ENCODE measurements at regions not wholly inside any gene's neighbourhood (a gene's known extent, or its start where the extent isn't known, plus 50 kb on each side); places are given as distances from the start of the nearest gene placed in this dataset.
"Not testable (repeated sequence)": the region's sequence is repeated elsewhere in the genome, so short reads cannot be mapped to it uniquely, and the experiment has no call there.

GRCh38 chr4:167811958-167812357, 280.4 kb upstream of the ANXA10 start:
- DNase-seq (ENCODE audit: low read depth) = no peak

GRCh38 chr4:167826281-167826680, 266.1 kb upstream of the ANXA10 start:
- DNase-seq (ENCODE audit: low read depth) = peak; percentile 9

GRCh38 chr4:167831855-167832254, 260.5 kb upstream of the ANXA10 start:
- DNase-seq (ENCODE audit: low read depth) = no peak

- peak; percentile 5 for DNase-seq (ENCODE audit: low read depth)
Measured at GRCh38 chr4:167838686-167839085, 253.7 kb upstream of the ANXA10 start.

- DNase-seq (ENCODE audit: low read depth) = no peak
Measured at GRCh38 chr4:167842487-167842886, 249.8 kb upstream of the ANXA10 start.

GRCh38 chr4:167854881-167855280, 237.5 kb upstream of the ANXA10 start:
- no peak for DNase-seq (ENCODE audit: low read depth)

- DNase-seq (ENCODE audit: low read depth) = not testable (repeated sequence)
Measured at GRCh38 chr4:167858127-167858526, 234.2 kb upstream of the ANXA10 start.

GRCh38 chr4:167867191-167867590, 225.1 kb upstream of the ANXA10 start:
- no peak for DNase-seq (ENCODE audit: low read depth)

- no peak for DNase-seq (ENCODE audit: low read depth)
Measured at GRCh38 chr4:167868163-167868562, 224.2 kb upstream of the ANXA10 start.

GRCh38 chr4:167873496-167873895, 218.8 kb upstream of the ANXA10 start:
- DNase-seq (ENCODE audit: low read depth) = no peak

GRCh38 chr4:167876091-167876490, 216.2 kb upstream of the ANXA10 start:
- DNase-seq (ENCODE audit: low read depth) = not testable (repeated sequence)

- not testable (repeated sequence) for DNase-seq (ENCODE audit: low read depth)
Measured at GRCh38 chr4:167877826-167878225, 214.5 kb upstream of the ANXA10 start.

GRCh38 chr4:167883266-167883665, 209.1 kb upstream of the ANXA10 start:
- no peak for DNase-seq (ENCODE audit: low read depth)

GRCh38 chr4:167885071-167885470, 207.3 kb upstream of the ANXA10 start:
- peak; percentile 53 for DNase-seq (ENCODE audit: low read depth)

- DNase-seq (ENCODE audit: low read depth) = no peak
Measured at GRCh38 chr4:167885872-167886271, 206.5 kb upstream of the ANXA10 start.

GRCh38 chr4:167887726-167888125, 204.6 kb upstream of the ANXA10 start:
- DNase-seq (ENCODE audit: low read depth) = no peak

- no peak for DNase-seq (ENCODE audit: low read depth)
Measured at GRCh38 chr4:167890226-167890625, 202.1 kb upstream of the ANXA10 start.

GRCh38 chr4:167893531-167893930, 198.8 kb upstream of the ANXA10 start:
- DNase-seq (ENCODE audit: low read depth) = no peak

- DNase-seq (ENCODE audit: low read depth) = not testable (repeated sequence)
Measured at GRCh38 chr4:167896260-167896659, 196.1 kb upstream of the ANXA10 start.

- peak; percentile 44 for DNase-seq (ENCODE audit: low read depth)
Measured at GRCh38 chr4:167897116-167897515, 195.2 kb upstream of the ANXA10 start.

- no peak for DNase-seq (ENCODE audit: low read depth)
Measured at GRCh38 chr4:167903291-167903721, 189.0 kb upstream of the ANXA10 start.

- no peak for DNase-seq (ENCODE audit: low read depth)
Measured at GRCh38 chr4:167906851-167907250, 185.5 kb upstream of the ANXA10 start.

- no peak for DNase-seq (ENCODE audit: low read depth)
Measured at GRCh38 chr4:167908816-167909215, 183.5 kb upstream of the ANXA10 start.

- DNase-seq (ENCODE audit: low read depth) = not testable (repeated sequence)
Measured at GRCh38 chr4:167912535-167912934, 179.8 kb upstream of the ANXA10 start.
